ENCODE measurements at regions not wholly inside any gene's neighbourhood (a gene's known extent, or its start where the extent isn't known, plus 50 kb on each side); places are given as distances from the start of the nearest gene placed in this dataset.
"Not testable (repeated sequence)": the region's sequence is repeated elsewhere in the genome, so short reads cannot be mapped to it uniquely, and the experiment has no call there.

DNA sequence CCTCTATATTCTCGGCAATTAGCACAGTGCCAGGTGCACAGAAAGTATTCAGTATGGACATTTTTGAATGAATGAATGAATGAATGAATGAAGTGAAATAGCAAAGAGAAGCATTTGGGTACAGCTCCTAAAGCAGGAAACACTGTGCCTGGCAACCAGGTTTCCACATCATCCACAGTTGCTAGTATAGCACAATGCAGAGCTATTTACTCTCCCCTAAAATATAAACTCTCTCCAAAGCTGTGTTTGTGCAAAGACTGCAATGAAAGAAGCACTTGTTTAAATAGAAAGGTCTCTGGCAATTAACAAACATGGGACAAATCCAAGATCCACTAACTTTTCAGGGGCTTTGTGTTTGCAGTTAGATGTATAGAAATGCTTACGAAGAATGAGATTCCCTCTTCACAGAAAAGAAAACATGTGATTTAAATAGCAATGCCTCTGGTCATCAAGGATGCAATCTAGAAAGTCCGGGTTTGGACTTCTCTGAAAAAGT is 103.0 kb upstream of the OPCML start:
- in situ Hi-C loops (cut with MboI; ENCODE audit: low sequenced_read_pairs, unreplicated experiment), result no loop called here
- DNase-seq (ENCODE audit: low spot score), result no peak
- TF ChIP-seq, protein P1, sequence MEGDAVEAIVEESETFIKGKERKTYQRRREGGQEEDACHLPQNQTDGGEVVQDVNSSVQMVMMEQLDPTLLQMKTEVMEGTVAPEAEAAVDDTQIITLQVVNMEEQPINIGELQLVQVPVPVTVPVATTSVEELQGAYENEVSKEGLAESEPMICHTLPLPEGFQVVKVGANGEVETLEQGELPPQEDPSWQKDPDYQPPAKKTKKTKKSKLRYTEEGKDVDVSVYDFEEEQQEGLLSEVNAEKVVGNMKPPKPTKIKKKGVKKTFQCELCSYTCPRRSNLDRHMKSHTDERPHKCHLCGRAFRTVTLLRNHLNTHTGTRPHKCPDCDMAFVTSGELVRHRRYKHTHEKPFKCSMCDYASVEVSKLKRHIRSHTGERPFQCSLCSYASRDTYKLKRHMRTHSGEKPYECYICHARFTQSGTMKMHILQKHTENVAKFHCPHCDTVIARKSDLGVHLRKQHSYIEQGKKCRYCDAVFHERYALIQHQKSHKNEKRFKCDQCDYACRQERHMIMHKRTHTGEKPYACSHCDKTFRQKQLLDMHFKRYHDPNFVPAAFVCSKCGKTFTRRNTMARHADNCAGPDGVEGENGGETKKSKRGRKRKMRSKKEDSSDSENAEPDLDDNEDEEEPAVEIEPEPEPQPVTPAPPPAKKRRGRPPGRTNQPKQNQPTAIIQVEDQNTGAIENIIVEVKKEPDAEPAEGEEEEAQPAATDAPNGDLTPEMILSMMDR (IDR thresholded peaks at IDR 0.05; ENCODE audit: borderline replicate concordance, control extremely low read depth, extremely low read depth, insufficient read depth, missing control alignments), result no peak

- DNase-seq (ENCODE audit: low spot score); in situ Hi-C loops (cut with MboI; ENCODE audit: low sequenced_read_pairs, unreplicated experiment): not testable (repeated sequence)
These were observed 96.1 kb upstream of the OPCML start for GRCh38 chr11:133628371-133628770.

- no peak for DNase-seq (ENCODE audit: low spot score)
- in situ Hi-C loops (cut with MboI; ENCODE audit: low sequenced_read_pairs, unreplicated experiment), result no loop called here
These were observed 89.3 kb upstream of the OPCML start for GRCh38 chr11:133621611-133622010.

GRCh38 chr11:133619973-133620372 is 87.7 kb upstream of the OPCML start:
- TF ChIP-seq, protein P1 (IDR thresholded peaks at IDR 0.05; ENCODE audit: borderline replicate concordance, control extremely low read depth, extremely low read depth, insufficient read depth, missing control alignments), result no peak
- in situ Hi-C loops (cut with MboI; ENCODE audit: low sequenced_read_pairs, unreplicated experiment), result no loop called here
- DNase-seq (ENCODE audit: low spot score), result no peak

More at GRCh38 chr11:133621611-133622010, 89.3 kb upstream of the OPCML start:
- TF ChIP-seq, protein P1 (IDR thresholded peaks at IDR 0.05; ENCODE audit: borderline replicate concordance, control extremely low read depth, extremely low read depth, insufficient read depth, missing control alignments), result no peak

- in situ Hi-C loops (cut with MboI; ENCODE audit: low sequenced_read_pairs, unreplicated experiment), result no loop called here
- TF ChIP-seq, protein P1 (IDR thresholded peaks at IDR 0.05; ENCODE audit: borderline replicate concordance, control extremely low read depth, extremely low read depth, insufficient read depth, missing control alignments), result no peak
- no peak for DNase-seq (ENCODE audit: low spot score)
These were observed 87.1 kb upstream of the OPCML start for GRCh38 chr11:133619397-133619796.

GRCh38 chr11:133618544-133618943 is 86.2 kb upstream of the OPCML start:
- in situ Hi-C loops (cut with MboI; ENCODE audit: low sequenced_read_pairs, unreplicated experiment), result no loop called here
- TF ChIP-seq, protein P1 (IDR thresholded peaks at IDR 0.05; ENCODE audit: borderline replicate concordance, control extremely low read depth, extremely low read depth, insufficient read depth, missing control alignments), result no peak
- no peak for DNase-seq (ENCODE audit: low spot score)

DNA sequence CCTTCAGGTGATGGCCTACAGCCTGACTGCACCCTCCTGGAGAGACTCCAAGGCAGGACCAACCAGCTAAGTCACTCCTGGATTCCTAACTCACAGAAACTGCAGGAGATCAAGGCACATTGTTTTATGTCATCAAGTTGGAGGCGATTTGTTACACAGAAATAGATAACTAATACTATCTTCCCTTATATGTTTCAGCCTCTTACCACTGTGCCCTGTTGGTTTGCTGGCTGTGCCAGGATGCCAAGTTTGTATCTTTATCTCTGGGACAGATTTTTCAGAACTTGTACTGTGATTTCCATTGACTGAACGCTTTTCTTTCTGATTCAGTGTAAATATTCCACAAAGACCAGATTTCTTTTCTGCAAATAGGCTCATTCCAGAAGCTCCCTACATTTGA is 76.2 kb upstream of the OPCML start:
- DNase-seq (ENCODE audit: low spot score), result no peak
- in situ Hi-C loops (cut with MboI; ENCODE audit: low sequenced_read_pairs, unreplicated experiment), result no loop called here
- TF ChIP-seq, protein P1 (IDR thresholded peaks at IDR 0.05; ENCODE audit: borderline replicate concordance, control extremely low read depth, extremely low read depth, insufficient read depth, missing control alignments), result no peak

Data from GM13976 (cell line).